ENCODE measurements at regions not wholly inside any gene's neighbourhood (a gene's known extent, or its start where the extent isn't known, plus 50 kb on each side); places are given as distances from the start of the nearest gene placed in this dataset.

DNA sequence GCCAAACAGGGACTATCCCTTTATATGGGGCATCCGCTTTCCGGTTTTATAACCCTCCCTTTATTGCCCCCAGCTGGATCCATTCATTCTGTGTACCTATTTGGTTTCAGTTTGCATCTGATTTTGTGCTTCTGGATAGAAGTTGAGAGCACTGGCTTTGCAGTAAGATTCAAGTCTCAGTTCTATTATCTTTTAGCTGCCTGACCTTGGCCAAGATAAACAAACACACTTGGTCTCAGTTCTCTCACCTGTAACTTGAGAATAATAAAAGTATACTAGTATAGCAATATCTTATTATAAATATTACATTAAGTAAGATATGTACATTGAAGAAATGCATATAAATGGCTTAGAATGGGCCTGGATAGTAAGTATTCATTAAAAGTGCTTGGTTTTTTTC lies 182.4 kb upstream of the TSHZ2 start:
- ChIA-PET CTCF (no interaction called here), POLR2A (no interaction called here)

DNA sequence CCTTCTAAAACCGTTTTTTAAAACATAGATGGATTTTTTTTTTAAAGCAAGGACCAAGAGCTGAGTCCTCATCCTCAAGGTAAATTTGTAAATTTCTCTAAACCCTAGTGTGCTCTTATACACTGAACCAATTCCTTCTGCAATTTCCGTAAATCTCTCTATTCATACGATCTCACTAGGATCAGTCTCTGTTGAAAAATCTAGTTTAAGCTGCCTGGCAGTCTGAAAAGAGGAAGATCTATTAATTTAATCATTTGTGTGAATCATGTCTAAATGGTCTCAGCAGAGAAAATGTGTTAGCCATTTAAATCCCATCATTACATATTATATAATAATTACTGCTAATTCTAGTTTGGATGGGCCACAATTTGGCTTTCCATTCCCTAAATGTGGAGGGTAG lies 184.2 kb upstream of the TSHZ2 start:
- POLR2A ChIA-PET: no interaction called here
- CTCF ChIA-PET: no interaction called here

DNA sequence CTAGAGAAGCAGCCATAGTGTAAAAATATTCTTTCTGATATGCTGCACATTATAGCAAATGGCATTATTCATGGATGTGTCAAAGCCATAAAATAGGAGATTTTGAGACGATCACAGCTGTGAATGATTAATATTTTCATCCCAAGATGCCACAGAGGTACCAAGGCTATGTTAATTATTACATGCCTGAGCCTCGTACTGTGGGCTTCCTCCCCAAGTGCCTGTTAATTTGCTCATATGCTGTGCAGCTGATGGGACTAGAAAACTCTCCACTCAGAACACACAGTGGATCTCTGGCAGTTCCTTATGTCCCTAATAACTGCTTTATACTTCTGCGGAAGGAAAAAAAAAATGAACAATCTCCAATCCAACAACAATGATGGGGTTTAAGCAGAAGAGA lies 184.9 kb upstream of the TSHZ2 start:
- ChIA-PET CTCF (no interaction called here), POLR2A (no interaction called here)

DNA sequence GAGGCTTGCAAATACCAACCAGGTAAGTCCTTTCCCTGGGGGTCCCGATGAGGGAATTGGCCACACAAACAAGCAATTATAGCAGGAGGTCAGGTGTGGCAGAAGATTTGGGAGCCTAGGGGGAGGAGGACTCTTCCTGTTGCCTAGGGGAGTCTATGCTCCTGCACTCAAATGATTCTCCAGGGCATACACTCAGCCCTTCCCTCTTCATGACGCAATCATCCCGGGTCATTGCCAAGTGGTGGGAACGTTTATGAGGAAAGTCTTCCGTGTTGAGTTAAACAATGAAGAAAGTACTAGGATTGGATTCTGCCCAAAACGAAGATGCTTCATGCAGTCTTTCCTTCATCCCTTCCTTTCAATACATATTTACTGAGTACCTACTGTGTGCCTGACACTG lies 186.5 kb upstream of the TSHZ2 start:
- CTCF ChIA-PET: no interaction called here

DNA sequence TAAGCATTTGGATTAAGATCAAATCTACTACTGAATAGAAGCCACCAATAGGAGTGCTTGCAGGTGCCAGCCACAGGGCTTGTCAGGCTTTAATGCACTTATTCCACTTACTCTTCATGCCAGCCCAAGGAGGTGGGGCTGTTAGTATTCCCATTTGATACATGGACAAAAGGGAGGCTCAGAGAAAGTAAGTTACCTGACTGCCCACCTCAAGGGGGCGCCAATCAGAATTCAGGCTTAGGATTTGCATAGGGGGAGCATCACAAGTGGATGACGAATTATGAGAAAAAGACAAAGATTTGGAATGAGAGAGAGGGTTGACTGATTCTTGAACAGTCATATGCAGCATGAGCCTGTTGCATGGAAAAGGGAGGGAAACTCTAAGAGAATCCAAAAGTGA lies 188.4 kb upstream of the TSHZ2 start:
- CTCF ChIA-PET: no interaction called here
- POLR2A ChIA-PET: no interaction called here

More for the DNA sequence above, 186.5 kb upstream of the TSHZ2 start:
- POLR2A ChIA-PET: no interaction called here

DNA sequence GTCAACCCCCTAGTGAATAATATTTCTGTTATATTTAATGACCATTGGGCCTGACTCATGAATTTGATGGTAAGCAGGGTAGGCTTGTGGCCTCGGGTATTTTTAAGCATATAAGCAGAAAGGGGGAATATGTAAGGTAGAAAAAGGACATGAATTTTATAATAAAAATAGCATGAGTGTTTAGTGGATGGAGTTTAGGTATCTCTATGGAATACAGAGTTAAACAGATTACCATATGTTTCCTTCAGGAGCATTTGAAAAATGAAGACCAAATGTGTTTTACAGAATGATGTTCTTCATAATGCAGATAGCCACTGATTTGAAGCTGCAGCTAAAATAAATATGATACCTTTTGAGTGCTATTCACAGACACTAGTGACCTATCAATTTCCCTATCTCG lies 191.7 kb upstream of the TSHZ2 start:
- ChIA-PET CTCF (no interaction called here), POLR2A (no interaction called here)

DNA sequence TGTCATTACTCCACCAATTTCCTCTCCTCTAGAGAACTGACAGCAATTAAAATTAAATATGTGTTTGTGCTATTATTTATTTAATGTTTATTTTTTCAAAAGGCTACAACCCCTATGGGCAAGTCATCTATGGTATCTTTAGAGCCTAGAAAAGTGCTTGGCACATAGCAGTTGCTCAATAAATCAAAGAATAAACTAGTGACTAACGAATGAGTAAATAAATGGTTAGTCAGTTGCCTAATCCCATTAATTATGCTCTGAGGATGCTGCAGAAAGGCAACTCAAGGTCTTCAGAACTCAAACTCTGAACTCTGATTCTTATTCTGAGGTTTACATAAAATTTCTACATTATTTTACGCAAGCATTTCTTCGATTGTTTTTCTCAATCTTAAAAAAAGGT lies 193.0 kb upstream of the TSHZ2 start:
- CTCF ChIA-PET: no interaction called here
- POLR2A ChIA-PET: no interaction called here

DNA sequence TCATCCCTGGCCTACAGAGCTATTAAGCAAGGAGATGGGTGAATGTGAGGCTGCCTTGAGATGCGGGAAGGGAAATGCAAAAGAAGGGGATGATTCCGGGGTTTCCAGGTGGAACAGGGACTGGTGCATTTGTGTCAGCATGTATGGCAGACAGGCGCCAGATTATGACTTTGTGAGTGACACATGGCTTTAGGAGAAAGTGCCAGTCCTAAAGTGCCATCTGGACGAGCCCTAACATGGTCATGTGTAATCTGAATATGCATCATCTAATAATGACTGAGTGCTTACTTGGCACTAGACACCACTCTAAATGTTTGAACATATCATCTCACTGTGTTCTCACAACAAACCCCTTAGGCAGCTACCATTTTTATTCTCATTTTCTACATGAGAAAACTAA lies 195.0 kb upstream of the TSHZ2 start:
- ChIA-PET POLR2A (no interaction called here), CTCF (no interaction called here)

DNA sequence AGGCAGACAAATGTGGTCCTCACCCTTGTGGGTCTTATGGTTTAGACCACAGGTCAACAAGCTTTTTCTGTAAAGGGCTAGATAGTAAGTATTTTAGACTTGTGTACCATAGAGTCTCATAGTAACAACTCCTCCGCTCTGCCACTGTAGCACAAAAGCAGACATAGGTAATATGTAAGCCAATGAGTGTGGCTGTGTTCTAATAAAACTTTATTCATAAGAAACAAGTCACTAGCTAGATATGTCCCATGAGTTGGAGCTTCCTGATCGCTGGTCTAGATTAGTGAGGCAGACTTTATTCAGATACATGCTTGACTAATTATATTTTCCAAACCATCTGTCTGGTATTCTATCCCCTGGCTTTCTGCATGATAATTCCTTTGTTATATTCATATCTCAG lies 196.4 kb upstream of the TSHZ2 start:
- ChIA-PET CTCF (no interaction called here), POLR2A (no interaction called here)

DNA sequence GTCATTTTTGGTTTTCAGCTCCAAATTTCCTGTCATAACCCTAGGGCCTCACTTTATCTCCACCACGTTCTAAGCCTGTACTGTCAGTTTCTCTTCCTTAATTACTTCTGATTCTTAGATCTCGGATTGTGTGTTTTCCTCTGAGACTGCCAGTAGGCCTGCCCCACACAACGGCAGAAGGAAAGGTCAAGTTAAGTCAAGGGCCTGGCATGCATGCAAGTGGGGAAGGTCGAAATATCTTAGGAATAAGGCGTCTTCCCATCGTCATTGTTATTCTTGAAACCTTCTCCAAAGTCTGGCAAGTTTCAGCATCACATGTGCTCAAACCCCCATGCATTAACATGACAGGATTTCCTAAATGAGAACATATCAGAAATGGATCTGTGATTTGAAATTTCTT lies 203.5 kb upstream of the TSHZ2 start:
- POLR2A ChIA-PET: no interaction called here

DNA sequence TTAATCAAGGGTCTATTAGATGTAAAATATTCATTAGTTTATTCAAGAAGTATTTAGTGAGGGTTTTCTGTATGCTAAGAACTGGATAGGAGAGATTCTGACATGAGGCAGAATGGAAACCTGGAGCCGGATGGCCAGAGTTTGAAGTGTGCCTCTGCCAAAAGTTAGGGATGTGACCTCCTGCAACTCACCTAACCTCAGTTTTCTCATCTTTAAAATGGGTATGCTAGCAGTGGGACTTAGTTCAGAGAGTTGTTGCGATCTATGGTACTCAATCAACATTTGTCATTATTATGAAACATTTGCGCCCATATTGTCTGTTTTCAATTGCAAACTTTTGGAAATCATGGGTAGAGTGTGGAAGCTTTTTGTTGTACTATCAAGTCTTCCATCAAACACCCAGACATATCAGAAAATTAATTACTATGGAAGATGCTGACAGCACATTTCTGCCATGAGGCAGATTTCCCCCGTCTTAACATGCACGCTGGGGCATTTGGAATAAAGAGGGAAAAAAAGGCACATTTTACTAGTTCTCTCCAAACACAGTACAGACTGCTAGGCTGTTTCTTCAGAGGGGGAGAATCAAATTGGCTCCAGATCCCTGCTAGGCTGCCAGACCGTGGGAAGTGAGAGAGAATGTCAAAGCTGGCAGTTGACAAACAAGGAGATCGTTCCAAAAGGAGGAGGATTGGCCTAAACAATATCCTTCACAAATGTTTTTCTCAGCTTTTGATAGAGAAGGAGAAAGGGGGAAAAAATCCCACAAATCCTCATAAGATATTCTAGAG lies 205.3 kb upstream of the TSHZ2 start:
- POLR2A ChIA-PET: no interaction called here
- CTCF ChIA-PET: interaction anchor here (0.6 kb wide), 1 partner anchor 438 kb away, joined by 3 read pairs; no protein-coding TSS in a partner anchor

More for the DNA sequence above, 203.5 kb upstream of the TSHZ2 start:
- CTCF ChIA-PET: no interaction called here

DNA sequence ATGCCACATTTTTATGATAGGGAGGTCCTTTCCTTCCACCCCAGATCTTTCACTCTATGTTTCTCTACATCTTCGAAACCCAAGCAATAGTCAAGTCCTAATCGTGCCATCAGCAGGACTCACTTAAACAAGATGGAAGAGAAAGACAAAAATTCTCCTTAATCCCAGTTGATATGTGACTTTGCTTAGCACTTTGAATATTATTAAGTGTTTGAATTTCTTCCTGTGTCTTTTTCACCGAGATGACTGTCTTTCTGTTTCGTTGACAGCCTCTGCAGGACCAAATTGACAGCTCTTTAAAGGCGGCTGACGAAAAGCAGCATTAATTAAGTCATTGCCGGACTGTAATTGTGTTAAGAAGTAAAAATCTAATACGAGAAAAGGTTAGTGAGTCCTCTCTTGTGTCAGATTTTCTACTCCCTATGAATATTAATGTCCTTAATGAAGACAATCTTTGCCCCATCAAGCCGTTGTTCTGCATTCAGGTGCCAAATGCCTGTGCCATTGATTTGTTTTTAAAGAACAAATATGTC lies 208.8 kb upstream of the TSHZ2 start:
- POLR2A ChIA-PET: no interaction called here

DNA sequence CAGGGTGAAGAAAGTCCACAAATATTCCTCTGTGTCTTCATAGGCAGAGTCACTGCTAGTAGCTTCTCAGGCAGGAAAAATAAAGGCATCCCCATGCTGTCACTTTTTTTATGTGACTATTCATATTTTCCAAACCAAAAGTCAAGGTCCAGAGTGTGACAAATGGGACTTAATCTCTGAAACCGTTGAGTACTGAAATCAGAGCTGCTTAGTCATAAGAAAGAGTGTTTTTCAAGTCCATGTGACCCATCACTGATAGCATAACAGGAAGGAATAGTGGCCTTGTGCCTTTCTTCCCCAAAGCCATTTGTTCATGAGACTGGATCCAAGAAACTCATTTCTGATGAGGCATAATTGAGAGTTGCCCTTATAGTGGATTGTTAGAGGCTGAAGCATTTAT lies 210.3 kb upstream of the TSHZ2 start:
- ChIA-PET POLR2A (no interaction called here), CTCF (no interaction called here)

More for the DNA sequence above, 208.8 kb upstream of the TSHZ2 start:
- CTCF ChIA-PET: no interaction called here

DNA sequence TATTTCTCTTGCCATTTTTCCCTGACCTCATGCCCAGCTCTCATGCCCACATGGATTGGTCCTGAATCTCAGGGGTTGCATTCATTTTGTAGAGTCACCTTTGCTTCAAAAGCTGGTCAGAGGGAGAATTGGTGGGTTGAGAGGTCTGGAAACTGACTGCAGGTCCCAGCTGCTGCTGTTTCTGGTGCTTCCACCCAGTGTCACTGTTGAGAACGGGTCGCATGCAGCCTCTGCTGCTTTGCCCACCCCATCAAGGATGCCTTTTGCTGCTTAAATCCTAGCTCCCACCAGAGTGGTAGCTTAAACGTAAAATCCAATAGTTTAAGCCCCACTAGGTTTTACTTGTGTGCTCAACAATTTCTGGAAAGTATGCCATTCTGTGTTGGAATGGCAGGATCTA lies 211.4 kb upstream of the TSHZ2 start:
- POLR2A ChIA-PET: no interaction called here
- CTCF ChIA-PET: no interaction called here

DNA sequence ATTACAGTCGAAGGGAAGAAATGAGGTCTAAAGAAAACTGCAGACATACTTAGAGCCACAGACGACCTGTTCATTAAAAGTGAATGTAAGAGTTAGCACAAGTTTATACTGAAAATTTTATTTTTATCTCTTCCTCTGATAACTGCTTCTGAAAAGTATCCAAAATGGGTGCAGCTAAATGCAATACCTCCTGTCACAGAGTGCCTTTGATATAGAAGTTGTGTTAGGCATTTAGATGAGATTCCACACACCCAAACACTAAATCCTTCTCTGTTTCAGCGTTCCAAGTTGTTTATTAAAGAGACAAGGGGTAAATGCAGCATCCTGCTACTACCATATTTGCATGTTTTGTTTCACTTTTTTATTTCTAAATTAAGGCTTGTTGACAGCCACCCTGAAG lies 214.7 kb upstream of the TSHZ2 start:
- CTCF ChIA-PET: no interaction called here
- POLR2A ChIA-PET: no interaction called here

DNA sequence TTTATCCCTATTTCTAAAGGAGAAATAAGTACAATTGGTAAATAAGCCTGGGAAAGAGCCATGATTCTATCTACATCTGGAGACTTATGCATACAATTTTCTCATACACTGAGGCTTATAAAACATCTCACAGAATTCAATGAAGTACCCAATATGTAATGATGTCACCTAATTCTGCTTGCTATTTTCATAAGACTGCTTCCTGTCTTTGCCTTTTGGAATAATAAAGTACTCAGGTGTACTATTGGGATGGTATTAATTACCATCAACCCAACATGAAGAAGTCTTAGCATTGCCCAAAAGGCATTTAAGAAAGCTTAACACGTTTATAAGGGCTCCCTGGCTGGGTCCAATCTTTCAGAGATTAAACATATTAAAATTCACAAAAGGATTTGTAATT lies 216.4 kb upstream of the TSHZ2 start:
- CTCF ChIA-PET: no interaction called here
- POLR2A ChIA-PET: no interaction called here

DNA sequence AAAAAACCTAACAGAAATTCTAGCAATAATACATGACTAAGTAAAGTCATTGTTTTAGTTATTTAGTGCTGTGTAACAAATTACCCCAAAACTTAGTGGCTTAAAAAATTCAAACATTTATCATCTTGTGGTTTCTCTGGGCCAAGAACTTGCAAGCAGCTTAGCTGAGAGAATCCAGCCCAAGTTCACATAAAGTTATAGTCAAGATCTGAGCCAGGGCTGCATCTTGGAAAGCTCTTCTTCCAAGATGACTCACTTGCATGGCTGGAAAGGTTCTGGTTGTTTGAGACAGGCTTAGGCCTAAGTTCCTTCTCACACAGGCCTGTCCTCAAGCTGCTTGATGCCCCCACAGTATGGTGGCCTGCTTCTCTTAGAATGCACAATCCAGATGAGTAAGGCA lies 217.8 kb upstream of the TSHZ2 start:
- ChIA-PET POLR2A (no interaction called here), CTCF (no interaction called here)

DNA sequence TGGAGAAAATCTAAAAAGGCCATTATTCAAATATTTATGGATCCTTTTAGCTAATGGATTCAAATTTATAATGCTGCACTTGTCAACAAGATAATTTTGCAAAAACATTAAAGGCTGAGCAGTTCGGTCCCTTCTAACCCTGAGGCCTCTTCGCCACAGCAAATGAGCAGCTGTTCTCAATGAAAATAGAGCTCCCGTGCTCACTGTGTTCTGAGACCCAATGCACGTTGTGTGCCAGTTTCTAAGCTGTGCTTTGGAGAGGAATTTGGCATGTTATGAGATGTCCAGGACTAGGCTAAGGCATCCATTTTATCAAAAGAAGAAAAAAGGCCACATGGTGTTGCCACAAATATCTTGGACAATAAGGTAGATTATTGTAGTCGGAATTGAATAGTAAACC lies 220.1 kb upstream of the TSHZ2 start:
- CTCF ChIA-PET: no interaction called here
- POLR2A ChIA-PET: no interaction called here

DNA sequence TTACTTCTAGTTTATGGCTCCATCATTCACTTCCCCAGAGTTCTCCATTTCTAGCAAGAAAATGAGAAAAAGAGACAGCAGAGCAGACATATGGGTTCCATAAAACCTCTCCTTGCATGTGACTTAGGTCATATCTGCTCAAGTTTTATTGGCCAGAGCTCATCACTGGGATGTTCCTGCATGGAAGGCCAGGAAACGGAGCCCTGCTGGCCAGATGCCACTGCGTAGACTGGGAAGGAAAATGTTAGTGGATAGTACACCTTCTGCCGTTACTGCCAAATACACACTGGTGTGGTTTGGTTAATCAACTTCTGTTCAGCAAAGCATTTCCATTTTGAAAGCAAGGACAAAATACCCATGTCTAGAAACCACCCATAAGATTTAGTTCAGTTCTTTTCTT lies 220.6 kb upstream of the TSHZ2 start:
- CTCF ChIA-PET: no interaction called here
- POLR2A ChIA-PET: no interaction called here

DNA sequence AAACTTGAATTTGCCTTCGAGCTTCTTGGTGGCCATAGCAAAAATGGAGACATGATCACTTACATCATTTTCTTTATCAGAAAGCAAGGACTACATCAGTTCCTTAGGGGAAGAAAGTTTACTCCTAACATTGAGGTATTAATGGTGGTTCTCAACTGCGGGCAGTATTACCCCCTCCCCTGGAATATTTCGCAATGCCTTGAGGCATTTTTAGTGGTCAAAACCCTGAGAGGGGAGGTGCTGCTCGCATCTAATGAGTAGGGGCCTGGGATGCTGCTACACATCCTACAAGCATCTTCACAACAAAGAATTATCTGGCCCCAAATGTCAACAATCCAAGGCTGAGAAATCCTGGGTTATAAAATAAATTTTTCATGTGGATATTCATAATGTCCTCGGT lies 222.2 kb upstream of the TSHZ2 start:
- POLR2A ChIA-PET: no interaction called here
- CTCF ChIA-PET: no interaction called here

DNA sequence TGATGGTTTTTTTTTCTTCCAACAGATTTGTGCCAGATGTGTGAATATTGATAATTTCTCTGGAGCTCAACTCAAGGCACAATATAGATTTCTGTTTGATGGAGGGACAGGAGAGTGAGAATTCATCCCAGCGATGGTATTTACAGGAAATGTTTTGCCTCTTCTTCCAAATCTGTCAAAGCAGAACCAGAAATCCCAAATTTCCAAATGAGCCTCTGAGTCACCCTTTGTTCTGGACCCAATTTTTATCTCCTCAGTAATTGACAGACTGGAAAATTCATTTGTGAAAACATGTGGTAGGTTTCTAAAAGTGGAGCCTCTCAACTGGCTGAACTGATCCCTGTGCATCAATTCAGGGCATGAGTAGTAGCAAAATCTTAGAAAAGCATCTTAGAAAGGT lies 223.2 kb upstream of the TSHZ2 start:
- POLR2A ChIA-PET: no interaction called here

DNA sequence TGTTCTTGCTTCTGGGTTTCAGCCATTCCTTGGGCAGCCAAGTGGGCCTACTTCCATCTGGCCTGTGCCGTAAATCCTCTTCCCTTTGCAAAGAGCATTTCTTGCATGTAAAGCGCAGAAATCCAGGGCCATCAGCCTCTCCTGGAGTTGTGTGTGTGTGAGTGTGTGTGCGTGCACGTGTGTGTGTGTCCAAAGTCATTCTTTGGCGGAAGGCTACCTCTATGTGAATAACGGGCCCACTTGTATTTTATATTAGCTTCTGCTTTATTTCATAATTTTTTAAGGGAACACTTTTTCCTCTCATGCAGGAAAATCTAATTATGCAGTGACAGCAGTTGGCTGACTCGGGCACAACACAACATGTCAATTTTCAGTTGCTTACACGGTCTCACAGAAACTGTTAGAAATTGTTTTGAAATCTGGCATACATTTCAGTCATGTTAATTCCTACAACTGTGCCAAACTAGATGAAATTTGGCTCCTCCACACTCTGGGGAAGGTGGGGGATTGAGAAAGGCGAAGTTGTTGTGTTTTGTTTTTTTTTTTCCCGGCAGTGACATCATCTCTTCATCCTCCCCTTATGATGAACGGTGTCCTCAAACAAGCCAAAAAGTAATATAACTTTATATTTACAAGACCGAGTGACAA lies 223.7 kb upstream of the TSHZ2 start:
- ChIA-PET POLR2A (no interaction called here), CTCF (no interaction called here)

More for the DNA sequence above, 223.2 kb upstream of the TSHZ2 start:
- CTCF ChIA-PET: no interaction called here

Measured in activated CD8-positive, alpha-beta memory T cell treated with anti-CD3 and anti-CD28 coated beads for 36 hours (primary cell).